IMR-90 (cell line): ENCODE measurements at regions not wholly inside any gene's neighbourhood (a gene's known extent, or its start where the extent isn't known, plus 50 kb on each side); places are given as distances from the start of the nearest gene placed in this dataset.
"Not testable (repeated sequence)": the region's sequence is repeated elsewhere in the genome, so short reads cannot be mapped to it uniquely, and the experiment has no call there.

ENCODE experiments used
- ATAC-seq: fragments of 200-7000 bp; cut with Tn5 transposase; 2 replicates; pipeline ENCODE4 v1.9.1; 2020; ENCODE audit warnings: low read depth, mild to moderate bottlenecking, moderate library complexity
- BruUV-seq: library from RNA; stranded (reverse); fragments of 400-500 nt; replicated peaks from 2 replicates; lab custom pipeline; 2021; lab: Mats Ljungman, UMichigan
- CTCF ChIA-PET: fragments of 300-600 bp; formaldehyde crosslinking; extraction: SDS; loops from one replicate; lab custom pipeline; 2021; ENCODE audit warnings: antibody characterized with exemption; lab: Yijun Ruan, JAX
- POLR2A ChIA-PET: fragments of 300-600 bp; sonication (Branson Sonifier 250); formaldehyde crosslinking; loops from one replicate; lab custom pipeline; 2022; ENCODE audit warnings: antibody characterized with exemption; ENCODE audit not compliant: unreplicated experiment; lab: Charles Lee
- DNase-seq: peaks from one replicate; pipeline ENCODE4 v3.0.0; 2013
- H2AFZ ChIP-seq: replicated peaks from 2 replicates; pipeline ENCODE3; 2013; ENCODE audit warnings: low read length, mild to moderate bottlenecking; ENCODE audit not compliant: poor library complexity
- H2AK5ac ChIP-seq: 2 replicates; pipeline ENCODE4 v1.6.1; 2013; ENCODE audit warnings: low read depth, low read length, inconsistent platforms
- H2AK9ac ChIP-seq: replicated peaks from 2 replicates; pipeline ENCODE3; 2013; ENCODE audit warnings: mild to moderate bottlenecking, low read depth, low read length, moderate library complexity; ENCODE audit not compliant: poor library complexity
- H2BK120ac ChIP-seq: 2 replicates; pipeline ENCODE4 v1.6.1; 2013; ENCODE audit warnings: low read depth, low read length, inconsistent platforms
- H2BK15ac ChIP-seq: 3 replicates; pipeline ENCODE4 v1.6.1; 2013; ENCODE audit warnings: low read depth, low read length, inconsistent platforms
- H2BK20ac ChIP-seq: 2 replicates; pipeline ENCODE4 v1.6.1; 2013; ENCODE audit warnings: low read depth, mild to moderate bottlenecking, inconsistent platforms, low read length, moderate library complexity
- H2BK5ac ChIP-seq: 2 replicates; pipeline ENCODE4 v1.6.1; 2013; ENCODE audit warnings: mild to moderate bottlenecking, low read depth, low read length, inconsistent platforms; ENCODE audit not compliant: poor library complexity, severe bottlenecking
- H3K14ac ChIP-seq: replicated peaks from 2 replicates; pipeline ENCODE4 v1.6.1; 2013; ENCODE audit warnings: low read depth, low read length, inconsistent platforms
- H3K18ac ChIP-seq: 2 replicates; pipeline ENCODE4 v1.6.1; 2013; ENCODE audit warnings: low read depth, low read length, control low read depth
- H3K23ac ChIP-seq: 2 replicates; pipeline ENCODE4 v1.6.1; 2013; ENCODE audit warnings: low read depth, low read length, inconsistent platforms
- H3K27ac ChIP-seq: 2 replicates; pipeline ENCODE4 v1.5.1; 2013; ENCODE audit warnings: mild to moderate bottlenecking, control low read depth, low read length; ENCODE audit not compliant: insufficient read depth
- H3K27me3 ChIP-seq: 2 replicates; pipeline ENCODE4 v1.6.1; 2013; ENCODE audit warnings: low read length; ENCODE audit not compliant: control insufficient read depth, insufficient read depth
- H3K36me3 ChIP-seq: 2 replicates; pipeline ENCODE4 v1.6.1; 2013; ENCODE audit warnings: low read length, mixed read lengths; ENCODE audit not compliant: control insufficient read depth, insufficient read depth
- H3K4ac ChIP-seq: 2 replicates; pipeline ENCODE4 v1.6.1; 2013; ENCODE audit warnings: low read depth, low read length, inconsistent platforms
- H3K4me1 ChIP-seq: 2 replicates; pipeline ENCODE4 v1.6.1; 2013; ENCODE audit warnings: low read length, mixed read lengths; ENCODE audit not compliant: control insufficient read depth, insufficient read depth
- H3K4me2 ChIP-seq: 2 replicates; pipeline ENCODE4 v1.6.1; 2013; ENCODE audit warnings: low read depth, mild to moderate bottlenecking, control low read depth, low read length, moderate library complexity
- H3K4me3 ChIP-seq: 2 replicates; pipeline ENCODE4 v1.5.1; 2013; ENCODE audit warnings: low read depth, mild to moderate bottlenecking, control low read depth, low read length, moderate library complexity; ENCODE audit not compliant: insufficient read depth
- H3K56ac ChIP-seq: 2 replicates; pipeline ENCODE4 v1.6.1; 2013; ENCODE audit warnings: low read length, inconsistent platforms; ENCODE audit not compliant: insufficient read depth; ENCODE audit errors: extremely low read depth
- H3K79me1 ChIP-seq, 2 experiments: 2 replicates each; pipeline ENCODE4 v1.6.1; 2013; ENCODE audit warnings: low read length in 2 of 2, inconsistent platforms in 1 of 2, low read depth in 1 of 2
- H3K9ac ChIP-seq: 2 replicates; pipeline ENCODE4 v1.6.1; 2013; ENCODE audit warnings: low read depth, low read length, control low read depth
- H3K9me1 ChIP-seq: 2 replicates; pipeline ENCODE4 v1.6.1; 2013; ENCODE audit warnings: low read length, inconsistent platforms; ENCODE audit not compliant: insufficient read depth
- H3K9me3 ChIP-seq: 2 replicates; pipeline ENCODE4 v1.6.1; 2013; ENCODE audit warnings: low read length; ENCODE audit not compliant: control insufficient read depth, insufficient read depth
- H4K20me1 ChIP-seq: 2 replicates; pipeline ENCODE4 v1.6.1; 2013; ENCODE audit warnings: low read length, inconsistent platforms; ENCODE audit not compliant: insufficient read depth
- H4K5ac ChIP-seq: 2 replicates; pipeline ENCODE4 v1.6.1; 2013; ENCODE audit warnings: mild to moderate bottlenecking, low read depth, low read length, control low read depth
- H4K8ac ChIP-seq, 2 experiments: 2 replicates each; pipeline ENCODE4 v1.6.1; 2013; ENCODE audit warnings: low read depth in 2 of 2, low read length in 2 of 2, control low read depth in 1 of 2, inconsistent platforms in 1 of 2
- H4K91ac ChIP-seq: 2 replicates; pipeline ENCODE4 v1.6.1; 2013; ENCODE audit warnings: low read depth, low read length, inconsistent platforms; ENCODE audit not compliant: insufficient read depth
- WGBS, 2 experiments: methylation state at CpG; one replicate each; pipeline versions ENCODE4 v1.1.5 to v1.1.7; 2013; ENCODE audit warnings: missing lambda C conversion rate in 2 of 2; ENCODE audit not compliant: insufficient read length in 1 of 2; ENCODE audit errors: extremely low coverage in 2 of 2; 5-methylcytosine and 5-hydroxymethylcytosine counted together
- dilution Hi-C: fragments of 300-500 bp; cut with HindIII; formaldehyde crosslinking; loops from one replicate; pipeline ENCODE4 v1.14.3; 2018; ENCODE audit warnings: low sequenced_read_pairs; ENCODE audit not compliant: unreplicated experiment
- in situ Hi-C: fragments of 300-500 bp; cut with MboI; formaldehyde crosslinking; loops from 3 replicates; pipeline ENCODE4 v1.14.3; 2019; ENCODE audit warnings: low sequenced_read_pairs, inconsistent platforms, mixed read lengths
- intact Hi-C: fragments of 100-400 bp; cut with micrococcal nuclease; formaldehyde crosslinking; loops from 2 replicates; pipeline ENCODE4 v1.10.0; 2022

GRCh38 chr11:100451801-100452460 lies 235.2 kb upstream of the ARHGAP42 start:
- H3K9me3 ChIP-seq, H3K79me1 ChIP-seq, H3K56ac ChIP-seq, H3K23ac ChIP-seq, ATAC-seq, H4K20me1 ChIP-seq, H3K9ac ChIP-seq, H3K27me3 ChIP-seq, H3K36me3 ChIP-seq, H4K8ac ChIP-seq, BruUV-seq, H3K4me2 ChIP-seq, dilution Hi-C loops, H4K91ac ChIP-seq, H2AK5ac ChIP-seq, H2BK5ac ChIP-seq, H3K4me1 ChIP-seq, H3K4ac ChIP-seq, DNase-seq, H3K4me3 ChIP-seq, H2BK120ac ChIP-seq, H4K5ac ChIP-seq, H3K27ac ChIP-seq, H2AFZ ChIP-seq, H3K14ac ChIP-seq, POLR2A ChIA-PET, H3K9me1 ChIP-seq, H2AK9ac ChIP-seq, in situ Hi-C loops, H3K18ac ChIP-seq, CTCF ChIA-PET, H2BK15ac ChIP-seq, H2BK20ac ChIP-seq, intact Hi-C loops: not testable (repeated sequence)
- 87% methylated on average over 9 of the region's 26 CpGs; no CpG with 5 or more reads in 1 of the 2 experiments for WGBS, 2 experiments
